PC-3 (cell line): ENCODE measurements at regions not wholly inside any gene's neighbourhood (a gene's known extent, or its start where the extent isn't known, plus 50 kb on each side); places are given as distances from the start of the nearest gene placed in this dataset.

Experiments
- ATAC-seq: fragments of 200-7000 bp; cut with Tn5 transposase; 2 replicates; pipeline ENCODE4 v1.9.1; 2020; ENCODE audit warnings: mild to moderate bottlenecking, moderate library complexity
- BruUV-seq: library from RNA; stranded (reverse); fragments of 400-500 nt; replicated peaks from 2 replicates; lab custom pipeline; 2021; lab: Mats Ljungman, UMichigan
- CTCF ChIA-PET: fragments of 300-600 bp; sonication (Branson Sonifier 250); formaldehyde crosslinking; loops from one replicate; lab custom pipeline; 2022; ENCODE audit warnings: antibody characterized with exemption; lab: Charles Lee
- POLR2A ChIA-PET: fragments of 300-600 bp; sonication (Branson Sonifier 250); formaldehyde crosslinking; loops from one replicate; lab custom pipeline; 2022; ENCODE audit warnings: antibody characterized with exemption; ENCODE audit not compliant: unreplicated experiment; lab: Charles Lee
- DNase-seq: peaks from one replicate; pipeline ENCODE4 v3.0.0-alpha.2; 2015
- H2AFZ ChIP-seq: fragments of 300-600 bp; sonication (generic); 2 replicates; pipeline ENCODE4 v1.6.0; 2016; ENCODE audit warnings: antibody characterized with exemption, low read length
- H3F3A ChIP-seq: fragments of 300-600 bp; sonication (generic); one replicate; pipeline ENCODE4 v1.6.0; 2017; ENCODE audit warnings: antibody characterized with exemption, low read length, control low read depth, mild to moderate bottlenecking; ENCODE audit not compliant: unreplicated experiment
- H3K27ac ChIP-seq: fragments of 300-600 bp; sonication (generic); 2 replicates; pipeline ENCODE4 v1.5.1; 2016; ENCODE audit warnings: mild to moderate bottlenecking, low read length
- H3K27me3 ChIP-seq: fragments of 300-600 bp; sonication (generic); 2 replicates; pipeline ENCODE4 v1.6.1; 2016; ENCODE audit warnings: low read length, mixed read lengths
- H3K36me3 ChIP-seq: fragments of 300-600 bp; sonication (generic); 2 replicates; pipeline ENCODE4 v1.6.1; 2016; ENCODE audit warnings: low read depth, mixed run types, low read length, mixed read lengths
- H3K4me1 ChIP-seq: fragments of 300-600 bp; sonication (generic); 2 replicates; pipeline ENCODE4 v1.5.1; 2016; ENCODE audit warnings: low read length; ENCODE audit not compliant: insufficient read depth
- H3K4me2 ChIP-seq: fragments of 300-600 bp; sonication (generic); 2 replicates; pipeline ENCODE4 v1.6.0; 2016; ENCODE audit warnings: low read length
- H3K4me3 ChIP-seq: fragments of 300-600 bp; sonication (generic); 2 replicates; pipeline ENCODE4 v1.5.1; 2016; ENCODE audit warnings: mild to moderate bottlenecking, low read length, mixed read lengths
- H3K79me2 ChIP-seq: fragments of 300-600 bp; sonication (generic); 2 replicates; pipeline ENCODE4 v1.6.1; 2017; ENCODE audit warnings: low read length, mixed read lengths
- H3K9ac ChIP-seq: fragments of 300-600 bp; sonication (generic); 2 replicates; pipeline ENCODE4 v1.6.0; 2016; ENCODE audit warnings: mild to moderate bottlenecking, low read length
- H3K9me2 ChIP-seq: fragments of 300-600 bp; sonication (generic); replicated peaks from 2 replicates; pipeline ENCODE4 v1.6.1; 2016; ENCODE audit warnings: mixed run types, low read length, mixed read lengths
- H3K9me3 ChIP-seq: fragments of 300-600 bp; sonication (generic); 2 replicates; pipeline ENCODE4 v1.6.1; 2016; ENCODE audit warnings: low read length, mixed read lengths
- H4K20me1 ChIP-seq: fragments of 300-600 bp; sonication (generic); 2 replicates; pipeline ENCODE4 v1.6.1; 2016; ENCODE audit warnings: low read length, mixed read lengths
- CTCF ChIP-seq: fragments of 300-600 bp; sonication (generic); conservative IDR thresholded peaks from 2 replicates; pipeline ENCODE4 v1.5.1; 2017; ENCODE audit warnings: antibody characterized with exemption, low read depth, mild to moderate bottlenecking, low read length
- EZH2 ChIP-seq: fragments of 300-600 bp; sonication (generic); IDR thresholded peaks from one replicate; pipeline ENCODE4 v1.6.1; 2017; ENCODE audit warnings: antibody characterized with exemption, mild to moderate bottlenecking, low read length; ENCODE audit not compliant: unreplicated experiment
- EZH2phosphoT487 ChIP-seq: fragments of 300-600 bp; sonication (generic); IDR thresholded peaks from 2 replicates; pipeline ENCODE4 v1.6.1; 2018; ENCODE audit warnings: mild to moderate bottlenecking, antibody characterized with exemption, low read length, borderline replicate concordance
- intact Hi-C: fragments of 100-400 bp; cut with micrococcal nuclease; formaldehyde crosslinking; loops from 2 replicates; pipeline ENCODE4 v1.9.0; 2023

GRCh38 chr5:56664025-56664424, 151.3 kb upstream of the MAP3K1 start:
- no peaks in the 10 kb centered on the region for H3K27me3 ChIP-seq
- ATAC-seq (no peak), DNase-seq (no peak)
- no peak overlapping the region for H3K9ac ChIP-seq
- H4K20me1 ChIP-seq: no peaks in the 10 kb centered on the region
- H2AFZ ChIP-seq: no peak overlapping the region
- POLR2A ChIA-PET: no interaction called here
- no peak overlapping the region for H3K27ac ChIP-seq
- no peak overlapping the region for H3K4me2 ChIP-seq
- intact Hi-C loops: no loop called here
- no peaks in the 10 kb centered on the region for H3F3A ChIP-seq
- CTCF ChIA-PET: no interaction called here
- no TSS peak for BruUV-seq
- no peak overlapping the region for H3K4me3 ChIP-seq
- H3K4me1 ChIP-seq: peaks cover 14% of the 10 kb centered on the region
- no peaks in the 10 kb centered on the region for H3K79me2 ChIP-seq
- H3K9me3 ChIP-seq: no peaks in the 10 kb centered on the region
- H3K9me2 ChIP-seq: no peaks in the 10 kb centered on the region
- no peak for TF ChIP-seq EZH2
- no peak for TF ChIP-seq CTCF
- H3K36me3 ChIP-seq: no peaks in the 10 kb centered on the region

- DNase-seq: no peak
- BruUV-seq: no TSS peak
- Histone ChIP-seq H3K79me2 (no peaks in the 10 kb centered on the region), H2AFZ (no peak overlapping the region), H3K9me2 (no peaks in the 10 kb centered on the region), H3K27me3 (no peaks in the 10 kb centered on the region), H3F3A (no peaks in the 10 kb centered on the region), H3K9ac (no peak overlapping the region), H3K9me3 (no peaks in the 10 kb centered on the region), H3K4me2 (no peak overlapping the region), H3K4me3 (no peak overlapping the region), H4K20me1 (no peaks in the 10 kb centered on the region), H3K27ac (no peak overlapping the region), H3K4me1 (peaks cover 13% of the 10 kb centered on the region), H3K36me3 (no peaks in the 10 kb centered on the region)
- TF ChIP-seq EZH2phosphoT487 (no peak), EZH2 (no peak), CTCF (no peak)
- ChIA-PET CTCF (no interaction called here), POLR2A (no interaction called here)
- ATAC-seq: no peak
- intact Hi-C loops: no loop called here
These were observed 151.8 kb upstream of the MAP3K1 start for GRCh38 chr5:56663523-56663922.

GRCh38 chr5:56662893-56663292, 152.5 kb upstream of the MAP3K1 start:
- Histone ChIP-seq H3K4me3 (no peak overlapping the region), H3K9me2 (no peaks in the 10 kb centered on the region), H3K79me2 (no peaks in the 10 kb centered on the region), H3K9me3 (no peaks in the 10 kb centered on the region), H3K27ac (no peak overlapping the region), H3K36me3 (no peaks in the 10 kb centered on the region), H3K27me3 (no peaks in the 10 kb centered on the region), H3K4me2 (no peak overlapping the region), H4K20me1 (no peaks in the 10 kb centered on the region), H2AFZ (no peak overlapping the region), H3K4me1 (peaks cover 17% of the 10 kb centered on the region), H3K9ac (no peak overlapping the region), H3F3A (no peaks in the 10 kb centered on the region)
- intact Hi-C loops: no loop called here
- ATAC-seq (no peak), DNase-seq (no peak)
- POLR2A ChIA-PET: no interaction called here
- CTCF ChIA-PET: no interaction called here
- no peak for TF ChIP-seq EZH2phosphoT487
- TF ChIP-seq CTCF: no peak
- no peak for TF ChIP-seq EZH2
- no TSS peak for BruUV-seq
